OCI-M1 (cell line): ENCODE measurements at regions not wholly inside any gene's neighbourhood (a gene's known extent, or its start where the extent isn't known, plus 50 kb on each side); places are given as distances from the start of the nearest gene placed in this dataset.
"Not testable (repeated sequence)": the region's sequence is repeated elsewhere in the genome, so short reads cannot be mapped to it uniquely, and the experiment has no call there.

Experiments used
- DNase-seq: peaks from one replicate; lab custom pipeline; 2025; lab: John Stamatoyannopoulos, UW

DNA sequence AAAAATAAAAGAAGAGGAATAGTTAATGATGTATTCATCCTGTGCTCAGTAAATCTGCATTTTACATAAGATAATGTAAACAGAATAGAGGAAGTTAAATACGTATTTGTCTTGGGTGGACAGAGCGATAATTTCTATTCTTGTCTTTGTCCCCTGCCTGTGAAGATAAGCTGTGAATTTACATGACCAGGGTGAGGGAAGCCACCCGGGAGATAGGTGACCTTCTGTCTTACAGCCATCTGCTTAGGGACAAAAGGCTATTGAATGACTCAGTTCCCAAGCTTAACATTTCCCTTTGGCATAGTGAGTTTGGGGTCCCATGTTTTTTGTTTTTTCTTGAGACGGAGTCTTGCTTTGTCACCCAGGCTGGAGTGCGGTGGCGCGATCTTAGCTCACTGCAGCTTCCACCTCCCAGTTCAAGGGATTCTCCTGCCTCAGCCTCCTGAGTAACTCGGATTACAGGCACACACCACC lies 88.7 kb upstream of the KCTD7 start:
- peak; percentile 82 for DNase-seq

DNA sequence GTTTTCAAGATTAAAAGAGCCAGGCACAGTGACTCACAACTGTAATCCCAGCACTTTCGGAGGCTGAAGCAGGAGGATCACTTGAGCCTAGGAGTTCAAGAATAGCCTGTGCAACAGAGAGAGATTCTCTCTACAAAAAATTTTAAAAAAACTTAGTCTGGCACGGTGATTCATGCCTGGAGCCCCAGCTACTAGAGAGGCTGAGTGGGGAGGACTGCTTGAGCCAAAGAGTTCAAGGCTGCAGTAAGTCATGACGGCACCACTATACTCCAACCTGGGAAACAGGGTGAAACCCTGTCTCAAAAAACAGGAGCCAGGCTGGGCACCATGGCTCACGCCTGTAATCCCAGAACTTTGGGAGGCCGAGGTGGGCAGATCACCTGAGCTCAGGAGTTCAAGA lies 86.6 kb upstream of the KCTD7 start:
- DNase-seq: no peak

DNA sequence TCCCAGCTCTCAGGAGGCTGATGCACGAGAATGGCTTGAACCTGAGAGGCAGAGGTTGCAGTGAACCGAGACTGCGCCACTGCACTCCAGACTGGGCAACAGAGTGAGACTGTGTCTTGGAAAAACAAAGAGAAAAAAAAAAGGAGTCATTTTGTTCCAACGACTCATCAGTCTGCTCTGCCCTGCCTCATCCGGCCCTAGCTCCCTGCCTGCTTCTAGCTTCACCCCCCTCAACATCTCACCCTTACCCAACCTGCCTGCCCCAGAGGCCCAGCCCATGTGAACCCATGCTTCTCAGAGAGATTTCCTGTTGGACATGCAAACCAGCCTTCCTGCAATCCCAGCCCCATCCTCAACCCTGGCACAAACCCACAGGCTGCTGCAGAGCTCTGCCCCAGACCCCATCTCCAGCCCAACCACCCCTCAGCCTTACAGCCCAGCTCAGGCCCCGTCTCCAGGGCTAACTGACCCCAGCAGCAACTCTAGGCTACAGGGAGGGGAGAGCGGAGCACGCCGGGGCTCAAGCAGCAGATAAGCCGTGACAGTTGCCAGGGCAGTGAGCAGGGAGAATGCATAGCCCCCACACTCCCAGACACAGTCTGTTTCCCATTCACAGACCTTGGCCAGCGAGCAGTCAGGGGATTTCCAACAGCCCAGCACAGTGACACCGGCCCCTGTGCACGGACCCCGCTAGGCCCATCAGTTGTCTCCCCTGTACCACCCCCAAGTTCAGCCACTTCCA lies 86.0 kb upstream of the KCTD7 start:
- no peak for DNase-seq

DNA sequence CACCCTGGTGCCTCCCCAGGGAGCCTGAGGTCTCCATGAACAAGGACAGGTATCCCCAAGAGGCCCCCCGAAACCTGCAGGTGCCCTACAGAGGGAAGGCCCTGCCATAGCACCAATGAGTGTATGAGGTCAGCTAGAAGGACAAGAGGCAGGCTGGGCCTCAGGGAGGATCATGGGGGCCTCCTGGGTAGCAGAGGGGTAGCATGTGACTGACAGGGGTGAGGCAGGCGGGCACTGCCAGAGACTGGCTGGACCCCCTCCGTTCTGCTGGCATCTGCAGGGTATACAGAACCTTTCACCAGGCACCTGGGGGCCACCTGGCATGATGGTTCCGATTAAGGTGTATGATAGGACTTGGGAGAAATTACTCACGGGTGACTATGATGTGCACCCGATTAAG lies 79.2 kb upstream of the KCTD7 start:
- no peak for DNase-seq

DNA sequence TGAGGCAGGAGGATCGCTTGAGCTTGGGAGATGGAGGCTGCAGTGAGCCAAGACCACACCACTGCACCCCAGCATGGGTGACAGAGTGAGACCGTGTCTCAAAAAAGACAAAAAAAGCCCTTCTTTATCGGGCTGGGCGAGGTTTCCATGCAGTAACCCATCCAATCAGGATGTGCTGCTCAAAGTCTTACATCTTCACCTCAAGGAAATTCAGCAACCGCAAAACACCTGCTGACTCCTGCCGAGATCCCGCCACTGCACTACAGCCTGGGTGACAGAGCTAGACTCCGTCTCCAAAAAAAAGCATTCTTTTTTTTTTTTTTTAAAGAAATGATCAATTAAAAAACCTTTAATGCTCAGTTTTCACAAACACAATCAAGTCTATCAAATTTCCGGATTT lies 75.7 kb upstream of the KCTD7 start:
- no peak for DNase-seq

DNA sequence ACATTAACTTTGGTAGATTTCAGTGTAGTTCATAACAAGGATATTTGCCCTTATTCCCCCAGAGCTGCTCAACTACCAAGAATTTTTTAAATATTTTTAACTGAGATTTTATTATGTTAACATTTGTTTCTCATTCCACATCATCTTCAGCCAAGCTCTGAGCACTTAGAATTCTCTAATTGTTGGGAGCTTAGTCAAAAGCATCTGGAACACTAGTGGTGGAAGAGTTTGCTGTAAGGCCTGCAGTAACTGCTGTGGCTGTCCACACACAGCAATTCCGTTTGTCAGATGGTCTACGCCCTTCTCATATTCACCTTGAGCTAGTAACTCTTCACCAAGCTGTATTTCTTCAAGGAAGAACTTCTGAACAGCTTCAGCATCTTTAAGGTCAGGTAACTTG lies 75.0 kb upstream of the KCTD7 start:
- DNase-seq: not testable (repeated sequence)

DNA sequence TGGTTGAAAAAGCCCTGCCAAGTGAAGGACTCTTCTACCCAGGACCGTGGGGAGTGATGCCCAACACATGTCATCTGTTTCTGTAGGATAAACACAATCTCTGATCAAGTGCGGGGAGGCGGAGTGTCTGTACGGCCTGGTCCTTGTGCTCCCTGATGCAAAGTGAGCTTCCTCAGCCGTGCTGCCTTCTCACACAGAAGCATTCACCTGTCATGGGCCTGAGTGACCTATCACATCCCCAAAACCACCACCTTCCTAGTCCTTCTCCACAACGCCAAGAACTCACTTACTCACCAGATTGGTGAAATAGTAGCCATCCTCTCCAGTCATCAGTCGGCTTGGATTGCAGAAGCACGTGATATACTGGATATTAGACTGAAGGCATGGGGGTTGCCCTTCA lies 74.4 kb upstream of the KCTD7 start:
- DNase-seq: not testable (repeated sequence)

DNA sequence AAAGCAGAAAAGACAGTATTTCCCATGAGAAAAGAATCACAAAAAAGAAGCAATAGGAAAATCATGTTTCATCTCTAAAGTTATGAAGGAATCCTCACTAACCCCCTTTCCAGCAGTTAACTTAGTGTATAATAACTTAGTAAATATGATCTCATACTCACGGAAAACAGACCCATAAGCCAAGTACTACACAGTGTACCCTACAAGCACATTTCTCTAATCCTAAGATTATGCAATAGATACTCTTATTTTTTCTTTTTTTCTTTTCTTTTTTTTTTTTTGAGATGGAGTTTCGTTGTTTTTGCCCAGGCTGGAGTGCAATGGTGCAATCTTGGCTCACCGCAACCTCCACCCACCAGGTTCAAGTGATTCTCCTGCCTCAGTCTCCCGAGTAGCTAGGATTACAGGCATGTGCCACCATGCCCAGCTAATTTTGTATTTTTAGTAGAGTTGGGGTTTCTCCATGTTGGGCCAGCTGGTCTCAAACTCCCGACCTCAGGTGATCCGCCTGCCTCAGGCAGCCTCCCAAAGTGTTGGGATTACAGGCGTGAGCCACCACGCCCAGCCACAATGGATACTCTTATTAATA lies 73.7 kb upstream of the KCTD7 start:
- not testable (repeated sequence) for DNase-seq

DNA sequence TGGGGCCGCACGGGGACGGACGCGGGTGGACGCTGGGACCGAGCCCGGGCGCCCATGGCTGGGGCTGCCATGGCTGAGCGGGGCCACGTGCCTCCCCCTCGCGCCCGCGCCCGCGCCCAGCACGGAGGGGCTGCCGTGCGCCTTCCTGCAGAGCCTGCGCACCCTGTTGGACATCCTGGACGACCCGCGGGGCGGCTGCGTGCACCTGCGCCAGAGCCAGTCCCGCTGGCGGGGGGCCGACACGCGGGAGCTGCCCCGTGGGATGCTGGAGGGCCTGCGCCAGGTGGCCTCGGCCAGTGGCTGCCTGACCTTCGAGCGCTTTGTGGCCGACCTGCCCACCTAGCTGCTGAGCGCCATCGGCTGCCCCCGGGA lies 72.5 kb upstream of the KCTD7 start:
- no peak for DNase-seq

DNA sequence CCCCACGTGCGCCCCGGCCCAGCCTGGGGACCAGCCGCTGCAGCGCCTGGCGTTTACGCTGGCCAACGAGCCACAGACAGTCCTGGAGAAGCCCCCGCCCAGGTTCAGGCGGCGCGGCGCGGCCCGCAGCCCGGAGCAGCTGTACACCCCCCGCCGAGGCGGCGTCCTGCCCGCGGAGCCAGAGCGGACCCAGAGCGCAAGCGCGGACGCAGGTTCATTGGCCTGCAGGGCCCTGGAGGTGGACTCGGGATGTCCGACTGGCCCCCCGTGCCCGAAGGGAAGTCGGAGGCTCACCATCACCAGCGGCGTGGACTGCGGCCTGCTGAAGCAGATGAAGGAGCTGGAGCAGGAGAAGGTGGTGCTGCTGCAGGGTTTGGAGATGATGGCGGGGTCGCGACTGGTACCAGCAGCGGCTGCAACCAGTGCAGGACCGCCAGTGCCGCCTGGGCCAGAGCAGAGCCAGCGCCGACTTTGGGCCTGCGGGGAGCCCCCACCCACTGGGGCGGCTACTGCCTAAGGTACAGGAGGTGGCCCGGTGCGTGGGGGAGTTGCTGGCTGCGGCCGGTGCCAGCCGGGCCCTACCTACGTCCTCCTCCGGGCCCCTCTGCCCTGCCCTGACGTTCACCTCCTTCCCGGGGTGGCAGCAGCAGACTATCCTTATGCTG lies 72.0 kb upstream of the KCTD7 start:
- DNase-seq: no peak

DNA sequence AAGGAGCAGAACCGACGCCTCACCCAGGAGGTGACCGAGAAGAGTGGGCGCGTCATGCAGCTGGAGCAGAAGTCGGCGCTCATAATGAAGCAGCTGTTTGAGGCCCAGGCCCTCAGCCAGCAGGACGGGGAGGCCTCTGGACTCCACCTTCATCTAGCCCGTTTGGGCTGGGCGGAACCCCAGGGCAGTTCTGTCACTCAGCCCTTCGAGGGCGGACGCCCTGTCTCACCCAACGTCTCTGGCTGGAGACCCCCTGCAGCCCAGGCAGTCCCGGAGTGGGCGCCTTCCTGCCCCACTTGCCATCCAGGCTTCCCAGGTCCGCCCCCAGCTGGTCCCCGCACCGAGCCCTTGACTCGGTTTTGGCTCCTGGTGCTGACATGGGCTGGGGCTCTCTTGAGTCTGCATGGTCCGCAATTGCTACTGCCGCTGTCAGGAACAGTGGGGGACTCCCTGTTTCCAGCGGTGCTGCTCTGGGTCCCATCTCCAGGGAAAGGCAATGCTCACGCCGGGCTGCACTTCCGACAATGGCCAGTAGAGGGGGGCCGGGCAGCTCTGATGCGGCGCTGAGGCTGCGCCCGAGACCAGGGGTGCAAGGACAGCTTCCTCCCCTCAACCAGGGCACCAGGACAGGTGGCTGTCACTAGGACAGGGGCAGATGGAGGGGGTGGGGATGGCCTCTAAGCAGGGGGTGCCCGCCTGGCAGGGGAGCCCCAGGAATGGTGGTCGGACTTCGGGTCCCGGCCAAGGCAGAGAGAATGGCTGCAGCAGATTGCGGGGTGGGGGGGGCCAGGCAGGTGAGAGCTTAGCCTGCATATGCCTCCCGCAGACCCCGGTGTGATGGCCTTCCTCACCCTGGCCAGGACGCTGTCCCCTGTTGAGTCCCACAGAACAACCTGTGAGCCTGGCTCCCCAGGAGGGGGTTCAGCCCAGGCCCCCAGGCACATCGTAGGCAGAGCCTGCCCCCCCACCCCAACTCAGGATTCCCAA lies 71.2 kb upstream of the KCTD7 start:
- peak; percentile 69 for DNase-seq

DNA sequence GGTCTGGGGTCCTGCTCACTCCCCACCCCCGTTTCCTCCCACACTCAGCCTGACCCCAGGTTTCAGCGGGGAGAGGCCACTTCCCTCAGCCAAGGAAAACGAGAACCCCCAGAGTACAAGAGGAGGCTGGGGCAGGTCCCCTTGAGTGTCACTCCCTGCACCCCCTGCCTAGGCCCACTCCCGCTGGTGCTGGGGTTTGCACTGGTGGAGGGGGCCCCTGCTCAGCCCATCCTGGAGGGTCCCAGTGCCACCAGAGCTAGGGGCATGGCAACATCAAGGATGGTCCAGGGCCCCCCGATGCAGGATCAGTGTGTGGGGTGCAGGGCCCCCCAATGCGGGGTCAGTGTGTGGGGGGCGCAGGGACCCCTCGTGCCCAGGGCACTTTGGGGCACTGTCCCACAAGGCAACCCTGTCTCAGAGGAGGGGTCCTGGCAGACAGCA lies 70.5 kb upstream of the KCTD7 start:
- no peak for DNase-seq

DNA sequence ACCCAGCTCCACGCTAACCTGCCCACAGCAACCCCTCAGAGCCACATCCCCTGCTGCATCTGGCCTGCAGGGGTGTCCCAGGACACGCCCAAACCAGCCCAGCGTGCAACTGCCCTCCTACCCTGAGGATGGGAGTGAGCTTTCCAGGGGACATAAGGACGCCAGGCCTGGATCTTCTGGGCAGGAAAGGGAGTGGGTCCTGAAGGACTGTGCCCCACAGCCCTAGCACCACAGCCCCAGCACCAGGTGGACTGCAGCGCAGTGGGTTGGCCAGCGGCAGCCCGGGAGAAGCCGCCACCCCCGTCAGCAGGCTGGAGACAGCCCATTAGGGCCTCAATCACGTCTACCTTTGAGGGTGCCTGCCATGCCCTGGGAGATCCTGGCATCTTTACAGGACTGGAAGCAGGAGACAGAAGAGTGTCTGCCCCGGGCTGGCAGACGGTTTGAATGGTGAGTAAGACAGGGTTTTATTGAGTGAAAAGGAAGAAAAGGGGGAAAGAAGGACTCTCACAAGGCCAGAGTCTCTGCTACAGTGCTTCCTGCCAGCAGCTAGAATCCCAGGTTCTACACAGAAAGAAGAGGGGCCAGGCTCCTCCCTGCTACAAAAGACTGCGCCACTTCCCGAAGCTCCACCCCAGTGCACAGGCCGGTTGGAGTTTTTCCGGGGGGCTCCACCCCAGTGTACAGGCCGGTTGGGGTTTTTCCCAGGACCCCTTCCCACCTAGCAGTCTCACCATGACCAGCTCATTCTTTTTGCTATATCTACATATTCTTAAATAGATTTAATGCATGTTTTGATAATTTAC lies 69.8 kb upstream of the KCTD7 start:
- no peak for DNase-seq

DNA sequence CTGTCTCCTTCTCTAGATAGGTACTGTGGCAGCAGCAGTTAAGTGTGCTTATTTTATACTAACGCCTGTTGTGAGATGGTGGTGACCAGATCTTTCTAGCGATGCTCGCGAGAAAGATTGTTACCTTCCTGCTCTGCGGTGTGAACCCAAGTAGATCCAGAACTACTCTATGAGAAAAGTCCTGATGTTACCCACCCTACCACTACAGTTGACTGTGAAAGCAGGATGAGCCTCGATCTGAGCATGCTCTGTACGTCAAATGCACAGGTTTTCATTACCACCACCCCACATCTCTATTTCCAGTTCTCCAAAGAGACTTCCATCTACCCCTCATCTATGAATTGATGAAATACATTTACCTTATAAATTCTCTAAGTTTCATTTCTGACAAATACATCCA lies 64.6 kb upstream of the KCTD7 start:
- no peak for DNase-seq

DNA sequence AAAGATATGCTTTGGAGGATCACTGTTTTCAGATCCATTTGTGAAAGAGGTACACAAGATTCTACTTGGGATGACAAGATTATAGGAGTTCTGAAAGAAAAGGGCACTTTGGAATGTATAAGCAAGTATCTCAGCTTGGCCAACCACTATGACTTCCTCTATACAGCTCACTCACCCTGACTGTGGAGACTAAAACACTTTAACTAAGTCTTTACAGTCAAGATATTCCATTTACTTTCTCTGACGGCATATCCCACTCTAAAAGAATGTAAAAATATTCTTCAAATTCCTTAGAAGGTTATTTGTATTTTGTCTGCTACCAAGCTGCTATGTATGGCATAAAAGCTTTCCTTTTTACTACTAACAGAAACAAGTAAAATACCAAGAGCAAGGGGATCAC lies 58.5 kb upstream of the KCTD7 start:
- DNase-seq: not testable (repeated sequence)

DNA sequence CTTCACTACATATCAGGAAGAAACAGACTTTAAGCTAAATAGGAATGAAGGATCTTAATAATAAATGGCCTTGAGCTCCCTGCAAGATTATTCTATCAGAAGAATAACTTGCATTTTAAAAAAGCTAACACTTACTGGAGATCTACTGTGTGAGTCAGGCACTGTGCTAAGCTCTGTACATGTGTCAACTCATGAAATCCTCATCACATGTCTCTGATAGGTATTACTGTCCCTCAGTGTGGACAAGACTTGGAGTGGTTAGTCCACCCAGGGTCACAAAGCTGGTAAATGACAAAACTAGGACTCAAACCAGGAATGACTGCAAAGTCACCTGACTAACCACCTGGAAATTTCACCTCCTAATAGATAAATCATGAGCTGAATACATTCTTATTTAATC lies 57.1 kb upstream of the KCTD7 start:
- no peak for DNase-seq

DNA sequence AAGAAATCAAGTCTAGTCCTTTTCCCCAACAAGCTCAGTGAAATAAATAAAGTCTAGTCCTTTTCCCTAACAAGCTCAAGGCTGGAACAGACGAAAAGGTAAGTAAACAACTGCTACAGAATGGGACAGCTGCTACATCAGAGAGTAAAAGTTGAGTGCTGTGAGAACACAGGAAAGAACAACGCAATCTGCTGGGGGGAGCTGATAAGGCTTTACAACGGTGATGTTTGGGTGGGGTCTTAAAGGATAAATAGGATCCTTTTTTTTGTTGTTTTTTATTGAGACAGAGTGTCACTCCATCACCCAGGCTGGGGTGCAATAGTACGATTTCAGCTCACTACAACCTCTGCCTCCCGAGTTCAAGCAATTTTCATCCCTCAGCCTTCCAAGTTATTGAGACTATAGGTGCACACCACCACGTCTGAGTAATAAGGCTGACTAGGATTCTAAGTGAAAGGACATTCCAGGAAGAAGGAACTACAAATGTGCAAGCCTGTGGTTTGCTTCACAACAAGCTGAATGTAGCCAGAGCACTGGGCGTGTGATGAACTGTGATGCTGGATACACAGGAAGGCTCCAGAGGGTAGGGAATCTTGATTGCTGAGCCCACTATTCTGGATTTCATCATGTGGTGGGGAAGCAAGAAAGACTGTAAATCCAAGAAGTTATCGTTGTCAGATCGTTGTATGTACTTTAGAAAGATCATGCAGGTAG lies 54.7 kb upstream of the KCTD7 start:
- DNase-seq: not testable (repeated sequence)

DNA sequence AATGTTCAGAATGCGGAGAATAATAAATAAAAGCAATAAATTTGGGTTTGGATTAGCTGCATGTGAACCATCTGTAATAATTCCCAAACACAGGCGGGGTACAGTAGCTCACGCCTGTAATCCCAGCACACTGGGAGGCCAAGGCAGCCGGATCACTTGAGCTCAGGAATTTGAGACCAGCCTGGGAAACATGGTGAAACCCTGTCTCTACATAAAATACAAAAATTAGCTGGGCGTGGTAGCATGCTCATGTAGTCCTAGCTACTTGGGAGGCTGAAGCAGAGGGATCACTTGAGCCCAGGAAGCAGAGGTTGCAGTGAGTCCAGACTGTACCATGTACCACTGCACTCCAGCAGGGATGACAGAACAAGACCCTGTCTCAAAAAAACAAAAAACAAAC lies 53.9 kb upstream of the KCTD7 start:
- not testable (repeated sequence) for DNase-seq

DNA sequence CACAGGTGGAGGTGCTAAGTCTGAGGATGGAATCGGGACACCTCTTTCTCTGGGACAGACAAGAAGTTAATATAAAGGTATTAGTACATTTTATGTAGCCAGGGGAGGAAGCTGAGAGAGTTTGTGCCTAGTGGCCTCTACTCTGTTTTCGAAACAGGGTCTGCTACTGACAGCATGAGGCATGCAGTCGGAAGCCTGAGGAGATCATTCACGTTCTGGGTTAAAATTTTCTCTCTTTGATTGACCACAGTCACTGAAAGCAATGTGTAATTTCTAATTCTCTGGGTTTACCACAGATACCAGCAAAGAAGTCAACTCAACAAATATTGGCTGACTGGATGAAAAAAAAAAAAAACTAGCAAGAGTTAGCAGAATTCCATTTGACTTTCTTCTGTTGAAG lies 53.3 kb upstream of the KCTD7 start:
- DNase-seq: no peak

DNA sequence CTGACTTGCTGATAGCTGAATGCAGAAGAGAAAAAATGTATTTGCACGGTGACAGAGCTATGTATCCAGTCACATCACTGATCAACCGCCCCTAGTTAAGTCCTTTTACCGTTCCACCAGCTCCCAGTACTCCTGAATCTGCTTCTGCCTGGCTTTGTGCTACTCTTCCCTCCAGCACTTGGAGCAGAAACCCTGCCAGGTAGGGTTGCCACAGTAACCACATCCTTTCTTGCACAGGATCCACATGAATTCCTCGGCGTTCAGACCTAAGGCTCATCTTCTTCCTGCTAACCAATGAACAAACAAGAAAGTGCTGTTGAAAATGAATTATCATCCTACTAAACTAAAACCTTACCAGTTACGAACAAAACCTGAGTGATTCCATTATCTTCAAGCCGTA lies 52.0 kb upstream of the KCTD7 start:
- no peak for DNase-seq
